GM13977 (cell line): ENCODE measurements at regions not wholly inside any gene's neighbourhood (a gene's known extent, or its start where the extent isn't known, plus 50 kb on each side); places are given as distances from the start of the nearest gene placed in this dataset.

Experiments used
- DNase-seq: peaks from one replicate; pipeline ENCODE4 v3.0.0; 2012; ENCODE audit warnings: low spot score
- in situ Hi-C: fragments of 300-500 bp; cut with MboI; formaldehyde crosslinking; loops from one replicate; pipeline ENCODE4 v1.12.0; 2022; ENCODE audit warnings: low sequenced_read_pairs, low pct_unique_long_range_greater_than_20kb, mixed read lengths, inconsistent platforms; ENCODE audit not compliant: unreplicated experiment
- TF ChIP-seq, protein P1 (sequence below): IDR thresholded peaks from 2 replicates; pipeline ENCODE4 v1.5.1; 2012; ENCODE audit warnings: mild to moderate bottlenecking, control low read depth; ENCODE audit not compliant: insufficient read depth; ENCODE audit errors: extremely low read depth, missing control alignments

DNA sequence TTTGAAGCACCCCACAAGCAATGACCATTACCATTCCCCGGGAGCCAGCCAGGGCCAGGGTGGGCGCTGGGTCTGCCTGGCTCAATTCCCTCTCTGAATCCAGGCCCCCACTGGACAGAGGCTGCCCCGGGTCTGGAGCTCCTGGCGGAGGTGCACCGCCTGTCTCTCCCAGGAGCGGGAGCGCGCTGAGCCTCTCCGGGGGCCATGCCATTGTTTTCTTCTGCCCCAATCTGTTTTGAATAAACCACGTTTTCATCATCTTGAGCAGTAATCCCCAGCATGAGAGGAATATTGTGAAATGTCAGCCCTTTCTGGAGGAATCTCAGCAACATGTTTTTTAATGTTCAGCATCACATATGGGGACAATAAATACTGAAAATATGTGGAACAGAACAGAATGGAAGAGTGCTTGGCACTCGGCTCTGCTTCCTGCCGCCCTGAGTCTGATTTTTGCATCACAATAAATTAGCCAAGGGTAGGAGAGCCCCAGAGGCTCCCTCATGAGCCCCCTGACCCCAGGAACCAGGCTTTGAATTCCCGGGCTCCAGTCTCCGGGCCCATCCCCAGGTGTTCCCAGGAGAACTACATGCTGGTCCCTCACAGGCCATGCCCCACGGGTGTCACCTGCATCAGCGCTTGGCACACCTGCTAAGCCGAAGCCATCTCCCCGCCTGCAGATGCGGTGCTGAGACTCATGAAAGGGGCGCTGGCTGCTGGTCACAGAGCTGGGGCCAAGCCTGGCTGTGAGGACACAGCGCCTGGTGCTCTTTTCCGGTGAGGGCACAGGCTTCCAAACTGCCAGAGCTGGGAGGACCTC, 88.8 kb downstream of the INHBB start:
- DNase-seq, result no peak
- TF ChIP-seq, protein P1, sequence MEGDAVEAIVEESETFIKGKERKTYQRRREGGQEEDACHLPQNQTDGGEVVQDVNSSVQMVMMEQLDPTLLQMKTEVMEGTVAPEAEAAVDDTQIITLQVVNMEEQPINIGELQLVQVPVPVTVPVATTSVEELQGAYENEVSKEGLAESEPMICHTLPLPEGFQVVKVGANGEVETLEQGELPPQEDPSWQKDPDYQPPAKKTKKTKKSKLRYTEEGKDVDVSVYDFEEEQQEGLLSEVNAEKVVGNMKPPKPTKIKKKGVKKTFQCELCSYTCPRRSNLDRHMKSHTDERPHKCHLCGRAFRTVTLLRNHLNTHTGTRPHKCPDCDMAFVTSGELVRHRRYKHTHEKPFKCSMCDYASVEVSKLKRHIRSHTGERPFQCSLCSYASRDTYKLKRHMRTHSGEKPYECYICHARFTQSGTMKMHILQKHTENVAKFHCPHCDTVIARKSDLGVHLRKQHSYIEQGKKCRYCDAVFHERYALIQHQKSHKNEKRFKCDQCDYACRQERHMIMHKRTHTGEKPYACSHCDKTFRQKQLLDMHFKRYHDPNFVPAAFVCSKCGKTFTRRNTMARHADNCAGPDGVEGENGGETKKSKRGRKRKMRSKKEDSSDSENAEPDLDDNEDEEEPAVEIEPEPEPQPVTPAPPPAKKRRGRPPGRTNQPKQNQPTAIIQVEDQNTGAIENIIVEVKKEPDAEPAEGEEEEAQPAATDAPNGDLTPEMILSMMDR, result no peak
- in situ Hi-C loops, result no loop called here

DNA sequence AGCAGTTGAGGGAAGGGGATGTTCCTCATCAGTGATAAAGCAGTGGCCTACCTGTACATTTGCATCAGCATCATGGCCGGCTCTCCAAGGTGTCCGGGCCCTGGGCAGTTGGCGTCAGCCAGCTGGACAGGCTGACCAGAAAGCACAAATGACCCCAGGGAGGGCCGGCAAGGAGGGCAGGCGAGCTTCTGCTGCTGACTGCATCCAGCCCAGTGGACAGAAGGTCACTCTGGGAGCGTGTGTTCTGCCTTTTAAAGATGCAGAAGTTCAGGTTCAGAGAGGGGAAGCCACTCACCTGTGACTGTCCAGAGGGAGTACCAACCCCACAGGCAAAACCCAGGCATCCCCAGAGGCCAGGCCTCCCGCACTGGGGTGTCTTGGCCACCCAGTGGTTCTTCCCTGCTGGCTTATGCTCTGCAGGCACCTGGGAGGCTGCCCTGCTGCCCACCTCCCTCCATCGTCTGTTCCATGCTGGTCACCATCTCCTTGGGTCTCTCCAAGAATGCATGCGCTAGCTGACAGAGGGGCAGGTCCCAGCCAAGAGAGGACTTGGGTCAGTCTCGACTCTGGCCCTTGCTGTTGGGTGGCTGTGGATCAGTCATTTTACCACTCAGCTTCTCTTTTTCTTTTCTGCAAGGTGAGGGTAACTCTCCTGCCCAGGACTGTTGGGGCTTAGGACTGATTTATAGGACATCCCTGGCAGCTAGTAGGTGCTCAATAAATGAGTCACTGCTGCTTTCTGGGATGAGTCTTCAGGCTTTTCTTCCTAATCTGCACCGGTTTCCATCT, 89.9 kb downstream of the INHBB start:
- DNase-seq, result no peak
- in situ Hi-C loops, result no loop called here
- TF ChIP-seq, protein P1, result no peak

DNA sequence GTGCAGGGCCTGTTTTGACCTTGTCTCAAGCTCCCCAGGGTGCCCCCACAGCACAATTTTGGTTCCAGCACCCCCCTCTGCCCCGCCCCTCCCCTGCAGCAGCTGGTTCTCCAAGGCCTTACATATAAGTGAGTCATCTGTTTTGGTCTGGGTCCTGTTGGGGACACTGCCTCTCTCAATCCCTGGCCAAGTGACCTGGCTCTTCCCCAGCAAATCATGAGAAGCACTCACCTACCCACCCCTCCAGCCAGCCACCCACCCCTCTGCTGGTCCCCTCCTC, 90.5 kb downstream of the INHBB start:
- in situ Hi-C loops, result no loop called here
- TF ChIP-seq, protein P1, result no peak
- no peak for DNase-seq

DNA sequence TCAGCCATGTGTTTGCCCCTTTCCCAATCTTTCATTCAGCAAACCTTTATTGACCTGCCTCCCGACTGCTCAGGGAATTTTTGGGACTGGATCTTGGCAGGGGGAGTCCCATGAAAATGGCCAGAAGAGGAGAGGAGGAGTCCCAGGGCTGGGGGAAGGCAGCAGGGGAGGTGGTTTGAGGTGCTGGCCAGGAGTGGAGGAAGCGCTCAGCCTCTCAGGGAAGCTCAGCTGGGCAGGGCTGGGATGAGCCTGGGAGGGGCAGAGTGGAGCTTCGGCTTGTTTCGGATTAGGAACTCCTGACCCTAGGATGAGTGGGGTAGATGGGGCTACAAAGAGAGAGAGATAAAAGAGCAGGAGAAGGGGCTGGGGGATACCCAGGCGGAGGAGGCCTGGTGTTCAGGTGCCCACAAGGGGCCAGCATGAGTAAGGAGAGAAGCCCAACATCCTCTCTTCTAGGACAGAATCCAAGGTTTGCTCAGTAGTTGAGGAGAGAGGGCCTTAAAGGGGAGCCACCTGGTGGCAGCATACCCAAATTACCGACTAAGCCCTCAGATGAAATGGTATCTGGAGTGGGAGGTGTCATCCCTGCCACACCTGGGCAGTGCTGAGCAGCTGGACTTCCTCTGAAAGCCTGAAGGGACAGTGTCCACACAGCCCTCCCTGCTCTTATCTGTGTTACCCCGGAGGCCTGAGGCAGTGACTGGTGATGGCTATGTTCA, 91.1 kb downstream of the INHBB start:
- peak; percentile 71 for DNase-seq
- in situ Hi-C loops, result no loop called here
- TF ChIP-seq, protein P1, result peak; percentile 51

DNA sequence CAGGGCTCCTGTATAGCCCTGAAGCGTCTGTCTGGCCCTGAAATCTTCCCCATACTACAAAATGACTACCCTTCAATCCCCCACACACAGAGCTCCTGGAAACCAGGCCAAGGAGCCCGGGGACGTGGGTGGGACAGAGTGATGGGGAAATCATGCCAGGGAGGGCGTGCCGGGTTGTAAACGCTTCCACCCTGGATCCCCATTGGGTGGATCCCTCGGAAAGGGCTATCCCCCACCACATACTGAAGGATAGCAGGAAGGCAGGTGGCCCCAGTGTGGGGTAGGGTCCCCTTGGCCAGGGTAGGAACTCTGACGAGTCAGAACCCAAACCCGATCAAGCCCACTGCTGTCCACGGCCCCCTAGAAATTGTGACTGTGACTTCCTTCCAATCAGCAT, 91.7 kb downstream of the INHBB start:
- in situ Hi-C loops, result no loop called here

DNA sequence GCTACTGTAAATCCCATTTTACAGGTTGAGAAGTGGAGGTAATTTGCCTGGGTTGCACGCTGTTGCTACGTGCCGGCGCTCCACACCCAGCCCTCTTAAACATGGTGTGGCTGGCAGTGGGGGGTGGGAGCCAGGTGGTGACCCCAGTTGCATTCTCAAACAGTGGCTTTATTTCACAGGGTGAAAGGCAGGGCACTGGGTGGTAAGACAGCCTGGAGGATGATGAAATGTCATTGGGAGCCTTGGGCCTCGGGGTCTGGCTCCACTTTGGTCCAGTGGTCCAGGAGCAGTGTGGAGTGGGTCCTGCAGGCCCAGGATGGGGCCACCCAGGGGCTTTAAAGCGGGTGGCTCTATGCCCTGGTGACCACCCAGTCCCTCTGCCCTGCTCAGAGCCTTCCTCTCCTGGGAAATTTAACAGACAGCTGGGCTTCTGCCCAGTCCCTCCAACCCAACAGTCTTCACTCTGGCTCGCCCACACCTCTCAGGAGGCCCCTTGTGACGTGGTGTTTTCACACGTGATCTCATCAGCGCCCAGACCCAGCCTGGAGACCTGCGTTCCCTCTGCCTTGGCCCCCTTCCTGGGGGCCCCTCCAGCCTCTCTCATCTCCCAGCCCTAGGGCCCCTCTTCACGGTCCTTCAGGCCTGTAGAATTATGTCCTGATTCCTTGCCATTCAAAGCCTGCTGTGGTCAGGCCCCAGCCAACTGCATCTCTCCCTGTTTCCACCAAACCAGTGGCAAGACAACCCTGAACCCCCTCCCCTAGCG, 92.5 kb downstream of the INHBB start:
- in situ Hi-C loops, result no loop called here
- DNase-seq, result no peak
- TF ChIP-seq, protein P1, result no peak

More for the DNA sequence above, 91.7 kb downstream of the INHBB start:
- TF ChIP-seq, protein P1, result no peak
- no peak for DNase-seq
